Pancreas (tissue), 10 donors: ENCODE measurements at regions not wholly inside any gene's neighbourhood (a gene's known extent, or its start where the extent isn't known, plus 50 kb on each side); places are given as distances from the start of the nearest gene placed in this dataset.

Experiments used
- ATAC-seq, 4 donors: fragments of 200-7000 bp; cut with Tn5 transposase; one replicate each; pipeline versions ENCODE4 v1.8.0 to v1.9.1; 2020; ENCODE audit warnings: mild to moderate bottlenecking in 4 of 4, moderate library complexity in 4 of 4
- DNase-seq, 6 donors: peaks; one replicate each; pipeline ENCODE4 v3.0.0-alpha.2; 2020
- FAIRE-seq: peaks from 2 replicates; lab custom pipeline; 2012; peaks lifted over from hg19 to GRCh38; lab: Jason Lieb, UNC
- H3K27ac ChIP-seq, 4 donors: fragments of 200-600 bp; sonication (generic); 1 replicate in 3 of 4; 2 replicates in 1 of 4; pipeline versions ENCODE4 v1.5.0 to v1.8.0; 2020
- H3K27me3 ChIP-seq, 4 donors: fragments of 200-600 bp; one replicate each; pipeline ENCODE4 v1.8.0; 2021
- H3K36me3 ChIP-seq, 3 donors: fragments of 200-600 bp; sonication (generic) in 1 of 3; one replicate each; pipeline versions ENCODE4 v1.5.0 to v1.8.0; 2020 to 2021
- H3K4me1 ChIP-seq, 3 donors: fragments of 200-600 bp; one replicate each; pipeline ENCODE4 v1.8.0; 2021
- H3K4me3 ChIP-seq, 4 donors: fragments of 200-600 bp; sonication (generic) in 2 of 4; one replicate each; pipeline versions ENCODE4 v1.5.0 to v1.8.0; 2020 to 2021
- H3K9me3 ChIP-seq, 4 donors: fragments of 200-600 bp; one replicate each; pipeline ENCODE4 v1.8.0; 2021
- CTCF ChIP-seq, 4 donors: fragments of 200-600 bp; sonication (generic) in 3 of 4; IDR thresholded peaks; one replicate each; pipeline versions ENCODE4 v1.5.0 to v1.8.0; 2021; ENCODE audit warnings: antibody characterized with exemption in 4 of 4
- WGBS, 2 donors: extraction: QIAGEN DNeasy Blood & Tissue Kit; methylation state at CpG; one replicate each; pipeline ENCODE4 v1.1.7; 2013; 5-methylcytosine and 5-hydroxymethylcytosine counted together
- intact Hi-C, 3 donors: fragments of 100-400 bp; cut with DNase I; formaldehyde crosslinking; loops; one replicate each; pipeline versions ENCODE4 v1.11.1 to v1.14.2; 2022
- donor health status: healthy with polysubstance abuse.
- donor health status: DM: no; HTN: no; CAD: no; lungs with moderate emphysema.
- donor health status: DM: no; HTN: no; CAD: no.
- donor health status: control.
- donor health status: control.
- donor health status: Bipolar disorder and iron deficiency.
- donor health status: DM: yes; HTN: yes; CAD: no.
- donor health status: DM: no; HTN: no; CAD: no.
- donor health status: DM: no; HTN: no; CAD: no.
- donor health status: DM: yes; HTN: yes; CAD: no.

DNA sequence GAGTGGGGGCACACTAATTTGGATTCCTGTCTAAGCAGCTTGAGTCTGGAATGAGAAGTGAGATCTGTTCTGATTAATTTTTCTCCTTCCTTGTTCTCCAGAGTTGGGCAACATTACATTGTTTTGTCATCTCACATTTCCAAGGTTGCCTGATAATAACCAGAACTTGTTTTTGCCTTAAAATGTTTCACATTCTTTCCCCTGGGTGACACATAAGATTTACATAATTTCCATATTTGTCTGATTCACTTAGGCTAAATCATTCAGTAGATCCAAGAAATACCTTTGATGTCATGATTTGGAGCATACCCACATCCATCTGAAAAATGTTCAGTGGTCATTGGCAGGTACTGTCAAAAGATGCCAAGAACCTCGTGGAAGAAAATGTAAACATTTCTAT, 60.3 kb downstream of the XCL2 start:
- intact Hi-C loops: no loop called here
- Histone ChIP-seq H3K9me3 (no peaks in the 10 kb centered on the region), H3K36me3 (no peaks in the 10 kb centered on the region), H3K27ac (peak overlapping the region in 3 of 4 donors; percentile 36 to 58 (median 57)), H3K27me3 (no peaks in the 10 kb centered on the region), H3K4me3 (no peak overlapping the region), H3K4me1 (peaks cover 7 to 23% (median 18%) of the 10 kb centered on the region in 3 donors)
- TF ChIP-seq CTCF (IDR thresholded peaks at IDR 0.05): no peak
- no peak for FAIRE-seq
- peak; percentile 70 to 86 (median 80) for ATAC-seq
- WGBS, 2 donors: 6 to 13% methylated on average over 1 of the region's 1 CpG
- DNase-seq: no peak

GRCh38 chr1:168482106-168482505, 61.7 kb downstream of the XCL2 start:
- TF ChIP-seq CTCF (IDR thresholded peaks at IDR 0.05): no peak
- no peaks in the 10 kb centered on the region for H3K36me3 ChIP-seq
- intact Hi-C loops: no loop called here
- no peak overlapping the region for H3K4me3 ChIP-seq
- H3K9me3 ChIP-seq: no peaks in the 10 kb centered on the region
- no peak for ATAC-seq
- no peak for FAIRE-seq
- no peaks in the 10 kb centered on the region for H3K27me3 ChIP-seq
- peak overlapping the region in 1 of 4 donors; percentile 58 for H3K27ac ChIP-seq
- peaks cover 7 to 23% (median 18%) of the 10 kb centered on the region in 3 donors for H3K4me1 ChIP-seq
- no peak for DNase-seq

DNA sequence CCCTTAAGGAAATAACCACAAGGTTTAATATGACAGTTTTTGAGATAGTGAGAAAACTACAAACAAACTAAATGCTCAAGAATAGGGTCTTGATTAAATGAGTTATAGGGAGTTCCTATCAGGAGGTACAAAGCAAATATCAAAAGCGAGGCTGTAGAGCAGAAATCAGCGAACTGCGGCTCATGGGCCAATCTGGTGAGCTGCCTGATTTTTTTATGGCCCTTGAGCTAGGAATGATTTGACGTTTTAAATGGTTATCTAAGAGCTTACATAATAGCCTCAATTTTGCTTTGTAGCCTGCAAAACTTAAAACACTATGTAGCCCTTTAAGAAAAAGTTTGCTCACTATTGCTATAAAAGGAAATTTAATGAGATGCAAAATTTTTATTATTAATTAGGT, 62.2 kb downstream of the XCL2 start:
- intact Hi-C loops: no loop called here
- no peaks in the 10 kb centered on the region for H3K36me3 ChIP-seq
- no peaks in the 10 kb centered on the region for H3K27me3 ChIP-seq
- 43 to 46% methylated on average over 4 of the region's 4 CpGs for WGBS, 2 donors
- FAIRE-seq (no peak), DNase-seq (no peak), ATAC-seq (no peak)
- no peak overlapping the region for H3K27ac ChIP-seq
- peaks cover 7 to 23% (median 18%) of the 10 kb centered on the region in 3 donors for H3K4me1 ChIP-seq
- no peak overlapping the region for H3K4me3 ChIP-seq
- no peaks in the 10 kb centered on the region for H3K9me3 ChIP-seq
- no peak for TF ChIP-seq CTCF (IDR thresholded peaks at IDR 0.05)

DNA sequence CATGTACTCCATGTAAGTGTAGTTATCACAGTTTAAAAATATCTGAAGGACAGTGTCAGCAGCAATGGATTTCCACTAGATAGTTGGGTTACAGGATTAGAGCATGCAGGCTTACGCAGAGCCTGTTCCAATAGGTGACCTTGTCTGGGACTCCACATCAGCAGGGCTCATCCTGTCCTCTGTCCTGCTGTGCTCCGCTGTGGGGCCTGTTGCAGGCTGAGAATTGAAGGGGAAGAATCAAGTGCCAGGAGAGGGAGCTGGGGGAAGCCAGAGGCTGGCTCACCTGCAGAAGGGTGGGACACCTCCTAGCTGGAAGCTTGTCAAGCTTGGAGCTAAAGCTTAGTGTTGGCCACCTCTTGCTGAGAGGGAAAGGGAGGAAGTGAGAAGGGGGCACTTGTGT, 62.8 kb downstream of the XCL2 start:
- H3K4me1 ChIP-seq: peaks cover 7 to 23% (median 18%) of the 10 kb centered on the region in 3 donors
- TF ChIP-seq CTCF (IDR thresholded peaks at IDR 0.05): no peak
- ATAC-seq (no peak), FAIRE-seq (no peak), DNase-seq (no peak)
- H3K36me3 ChIP-seq: no peaks in the 10 kb centered on the region
- 100% methylated on average over 2 of the region's 2 CpGs for WGBS, 2 donors
- intact Hi-C loops: no loop called here
- H3K27ac ChIP-seq: no peak overlapping the region
- no peaks in the 10 kb centered on the region for H3K27me3 ChIP-seq
- H3K4me3 ChIP-seq: no peak overlapping the region
- no peaks in the 10 kb centered on the region for H3K9me3 ChIP-seq

DNA sequence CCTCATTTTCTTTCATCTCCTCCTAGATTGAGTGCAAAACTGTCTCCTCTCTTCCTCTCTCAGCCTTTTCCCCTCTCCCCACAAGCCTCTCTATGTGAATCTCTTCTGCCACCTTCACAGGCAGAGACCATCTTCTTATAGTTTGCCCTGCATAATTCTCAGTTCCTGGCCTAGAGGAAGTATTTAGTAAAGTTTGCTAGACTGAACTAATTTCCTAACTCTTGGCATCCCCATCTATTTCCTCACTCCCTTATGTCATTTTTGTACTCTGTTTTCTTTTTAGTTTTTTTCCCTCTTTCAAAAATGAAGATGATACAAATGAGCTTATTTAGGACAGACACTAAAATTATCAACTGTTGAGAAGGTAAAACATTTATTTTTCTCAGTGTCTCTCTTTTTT, 66.0 kb downstream of the XCL2 start:
- Histone ChIP-seq H3K36me3 (no peaks in the 10 kb centered on the region), H3K27me3 (no peaks in the 10 kb centered on the region), H3K9me3 (no peaks in the 10 kb centered on the region), H3K4me1 (peaks cover 0 to 6% (median 4%) of the 10 kb centered on the region in 3 donors), H3K27ac (no peak overlapping the region), H3K4me3 (no peak overlapping the region)
- no peak for ATAC-seq
- no peak for DNase-seq
- intact Hi-C loops: no loop called here
- no peak for TF ChIP-seq CTCF (IDR thresholded peaks at IDR 0.05)
- FAIRE-seq: no peak
